H9 (cell line): ENCODE measurements at regions not wholly inside any gene's neighbourhood (a gene's known extent, or its start where the extent isn't known, plus 50 kb on each side); places are given as distances from the start of the nearest gene placed in this dataset.

Experiments
- DNase-seq: peaks from one replicate; pipeline ENCODE4 v3.0.0-alpha.2; 2017
- H2AFZ ChIP-seq: one replicate; pipeline ENCODE4 v1.6.1; 2013; ENCODE audit warnings: mild to moderate bottlenecking, low read length, control low read depth, moderate library complexity
- H2AK5ac ChIP-seq: 2 replicates; pipeline ENCODE4 v1.6.1; 2013; ENCODE audit warnings: low read length, control low read depth, mixed read lengths; ENCODE audit not compliant: insufficient read length
- H2BK120ac ChIP-seq: one replicate; pipeline ENCODE4 v1.6.1; 2013; ENCODE audit warnings: low read depth, mild to moderate bottlenecking, low read length, control low read depth, inconsistent platforms; ENCODE audit not compliant: poor library complexity, severe bottlenecking
- H2BK12ac ChIP-seq: 2 replicates; pipeline ENCODE4 v1.6.1; 2013; ENCODE audit warnings: low read length, control low read depth, mixed read lengths, low read depth; ENCODE audit not compliant: insufficient read length
- H2BK15ac ChIP-seq: 2 replicates; pipeline ENCODE4 v1.6.1; 2013; ENCODE audit warnings: low read depth, low read length, control low read depth
- H2BK20ac ChIP-seq: one replicate; pipeline ENCODE4 v1.6.1; 2013; ENCODE audit warnings: low read depth, mild to moderate bottlenecking, low read length, control low read depth, inconsistent platforms; ENCODE audit not compliant: poor library complexity, severe bottlenecking
- H2BK5ac ChIP-seq: 2 replicates; pipeline ENCODE4 v1.6.1; 2013; ENCODE audit warnings: low read length, control low read depth, mixed read lengths; ENCODE audit not compliant: insufficient read length
- H3K14ac ChIP-seq: 2 replicates; pipeline ENCODE4 v1.6.1; 2013; ENCODE audit warnings: low read length, control low read depth; ENCODE audit not compliant: insufficient read depth
- H3K18ac ChIP-seq: 2 replicates; pipeline ENCODE4 v1.6.1; 2013; ENCODE audit warnings: low read depth, mild to moderate bottlenecking, mixed read lengths, low read length, control low read depth; ENCODE audit not compliant: insufficient read length
- H3K23ac ChIP-seq: 2 replicates; pipeline ENCODE4 v1.6.1; 2013; ENCODE audit warnings: low read length, control low read depth, mixed read lengths, low read depth; ENCODE audit not compliant: insufficient read length
- H3K23me2 ChIP-seq: 2 replicates; pipeline ENCODE4 v1.6.1; 2013; ENCODE audit warnings: low read depth, mild to moderate bottlenecking, mixed read lengths, low read length, control low read depth; ENCODE audit not compliant: insufficient read length, poor library complexity, severe bottlenecking
- H3K27ac ChIP-seq: 2 replicates; pipeline ENCODE4 v1.5.1; 2013; ENCODE audit warnings: low read length, control low read depth, mixed read lengths, low read depth; ENCODE audit not compliant: insufficient read length
- H3K27me3 ChIP-seq: 2 replicates; pipeline ENCODE4 v1.6.1; 2013; ENCODE audit warnings: low read length, control low read depth, inconsistent platforms; ENCODE audit not compliant: insufficient read depth
- H3K4ac ChIP-seq: 2 replicates; pipeline ENCODE4 v1.6.1; 2013; ENCODE audit warnings: low read depth, mild to moderate bottlenecking, control low read depth, inconsistent platforms, low read length, moderate library complexity
- H3K4me1 ChIP-seq: 2 replicates; pipeline ENCODE4 v1.6.1; 2013; ENCODE audit warnings: low read length, control low read depth, inconsistent platforms; ENCODE audit not compliant: insufficient read depth
- H3K4me2 ChIP-seq: 2 replicates; pipeline ENCODE4 v1.6.1; 2013; ENCODE audit warnings: low read length, control low read depth, mixed read lengths; ENCODE audit not compliant: insufficient read length, insufficient read depth
- H3K56ac ChIP-seq: 2 replicates; pipeline ENCODE4 v1.6.1; 2013; ENCODE audit warnings: low read depth, mild to moderate bottlenecking, mixed read lengths, low read length, control low read depth; ENCODE audit not compliant: insufficient read length
- H3K79me1 ChIP-seq: 2 replicates; pipeline ENCODE4 v1.6.1; 2013; ENCODE audit warnings: low read depth, mild to moderate bottlenecking, moderate library complexity, low read length, control low read depth, inconsistent platforms; ENCODE audit not compliant: insufficient read depth, poor library complexity, severe bottlenecking
- H3K79me2 ChIP-seq: 2 replicates; pipeline ENCODE4 v1.6.1; 2013; ENCODE audit warnings: low read length, control low read depth, inconsistent platforms; ENCODE audit not compliant: insufficient read depth
- H3K9ac ChIP-seq: 2 replicates; pipeline ENCODE4 v1.6.1; 2013; ENCODE audit warnings: low read length, control low read depth, mixed read lengths; ENCODE audit not compliant: insufficient read length; ENCODE audit errors: extremely low read depth
- H3K9me3 ChIP-seq: one replicate; pipeline ENCODE4 v1.6.1; 2013; ENCODE audit warnings: low read depth, low read length, inconsistent platforms; ENCODE audit not compliant: control insufficient read depth
- H3T11ph ChIP-seq: one replicate; pipeline ENCODE4 v1.6.1; 2013; ENCODE audit warnings: mild to moderate bottlenecking, low read length, control low read depth, inconsistent platforms
- H4K20me1 ChIP-seq: one replicate; pipeline ENCODE4 v1.6.1; 2013; ENCODE audit not compliant: control insufficient read depth, insufficient read length, insufficient read depth
- H4K5ac ChIP-seq: 2 replicates; pipeline ENCODE4 v1.6.1; 2013; ENCODE audit warnings: low read depth, mild to moderate bottlenecking, mixed read lengths, low read length, control low read depth; ENCODE audit not compliant: insufficient read length
- H4K8ac ChIP-seq: replicated peaks from 2 replicates; pipeline ENCODE4 v1.6.1; 2013; ENCODE audit warnings: low read length, control low read depth, mixed read lengths, low read depth; ENCODE audit not compliant: insufficient read length
- H4K91ac ChIP-seq: 2 replicates; pipeline ENCODE4 v1.6.1; 2013; ENCODE audit warnings: low read depth, mild to moderate bottlenecking, moderate library complexity, mixed read lengths, low read length, control low read depth; ENCODE audit not compliant: insufficient read length
- H3K27ac Mint-ChIP-seq, 3 experiments: 2 replicates in 2 of 3; 3 replicates in 1 of 3; pipeline ENCODE4 v1.8.0; 2020 to 2021; ENCODE audit warnings: mixed read lengths in 3 of 3, mild to moderate bottlenecking in 1 of 3, moderate library complexity in 1 of 3
- H3K27me3 Mint-ChIP-seq: 2 replicates; pipeline ENCODE4 v1.8.0; 2021; ENCODE audit warnings: low read depth, mild to moderate bottlenecking, moderate library complexity, mixed read lengths
- H3K36me3 Mint-ChIP-seq, 3 experiments: 2 replicates in 2 of 3; 3 replicates in 1 of 3; pipeline ENCODE4 v1.8.0; 2020 to 2021; ENCODE audit warnings: low read depth in 3 of 3, mixed read lengths in 3 of 3; ENCODE audit not compliant: insufficient read depth in 1 of 3
- H3K4me1 Mint-ChIP-seq, 2 experiments: 2 replicates each; pipeline ENCODE4 v1.8.0; 2020; ENCODE audit warnings: mixed read lengths in 2 of 2
- H3K4me3 Mint-ChIP-seq, 2 experiments: 2 replicates in 1 of 2; 3 replicates in 1 of 2; pipeline ENCODE4 v1.8.0; 2020 to 2021; ENCODE audit warnings: mild to moderate bottlenecking in 2 of 2, mixed read lengths in 2 of 2, moderate library complexity in 1 of 2
- H3K9me3 Mint-ChIP-seq, 2 experiments: 2 replicates in 1 of 2; 3 replicates in 1 of 2; pipeline ENCODE4 v1.8.0; 2020; ENCODE audit warnings: mild to moderate bottlenecking in 2 of 2, mixed read lengths in 2 of 2, moderate library complexity in 1 of 2
- CTCF ChIP-seq: fragments of 200-600 bp; sonication (generic); conservative IDR thresholded peaks from 3 replicates; pipeline ENCODE4 v1.8.0; 2021; ENCODE audit warnings: antibody characterized with exemption, mild to moderate bottlenecking
- WGBS: extraction: QIAGEN DNeasy Blood & Tissue Kit; methylation state at CpG from one replicate; pipeline ENCODE4 v1.1.7; 2013; ENCODE audit warnings: missing lambda C conversion rate, low lambda C conversion rate, mixed read lengths; ENCODE audit not compliant: insufficient read length; ENCODE audit errors: extremely low coverage; 5-methylcytosine and 5-hydroxymethylcytosine counted together

GRCh38 chr6:139577763-139578604 lies 203.5 kb upstream of the CITED2 start:
- Histone ChIP-seq H4K5ac (no peak overlapping the region), H3K14ac (no peak overlapping the region), H4K91ac (no peak overlapping the region), H2BK20ac (no peak overlapping the region), H3K4me2 (no peak overlapping the region), H3T11ph (no peak overlapping the region), H3K9ac (no peak overlapping the region), H2BK12ac (no peak overlapping the region), H3K23me2 (no peaks in the 10 kb centered on the region), H2BK5ac (no peak overlapping the region), H3K4me1 (no peaks in the 10 kb centered on the region), H3K79me1 (no peaks in the 10 kb centered on the region), H3K27ac (no peak overlapping the region), H3K18ac (no peak overlapping the region), H2BK15ac (no peak overlapping the region), H2AFZ (no peak overlapping the region), H3K56ac (no peak overlapping the region), H2AK5ac (no peak overlapping the region), H3K9me3 (no peaks in the 10 kb centered on the region), H3K79me2 (no peaks in the 10 kb centered on the region), H3K27me3 (no peaks in the 10 kb centered on the region), H3K23ac (no peak overlapping the region), H3K4ac (no peak overlapping the region), H4K8ac (no peak overlapping the region), H4K20me1 (no peaks in the 10 kb centered on the region), H2BK120ac (no peak overlapping the region)
- WGBS = no CpG with 5 or more reads among the region's 7 CpGs
- TF ChIP-seq CTCF = no peak
- Mint-ChIP-seq H3K4me3 (no peak overlapping the region), H3K9me3 (no peaks in the 10 kb centered on the region; a peak in 2 of 5 replicates), H3K27me3 (no peaks in the 10 kb centered on the region), H3K27ac (no peak overlapping the region), H3K36me3 (peaks cover 0 to 3% (median 0%) of the 10 kb centered on the region in 3 experiments; a peak in 1 of 7 replicates), H3K4me1 (peaks cover 8 to 12% of the 10 kb centered on the region in 2 experiments)
- DNase-seq = no peak
